ENCODE measurements at regions not wholly inside any gene's neighbourhood (a gene's known extent, or its start where the extent isn't known, plus 50 kb on each side); places are given as distances from the start of the nearest gene placed in this dataset.

DNA sequence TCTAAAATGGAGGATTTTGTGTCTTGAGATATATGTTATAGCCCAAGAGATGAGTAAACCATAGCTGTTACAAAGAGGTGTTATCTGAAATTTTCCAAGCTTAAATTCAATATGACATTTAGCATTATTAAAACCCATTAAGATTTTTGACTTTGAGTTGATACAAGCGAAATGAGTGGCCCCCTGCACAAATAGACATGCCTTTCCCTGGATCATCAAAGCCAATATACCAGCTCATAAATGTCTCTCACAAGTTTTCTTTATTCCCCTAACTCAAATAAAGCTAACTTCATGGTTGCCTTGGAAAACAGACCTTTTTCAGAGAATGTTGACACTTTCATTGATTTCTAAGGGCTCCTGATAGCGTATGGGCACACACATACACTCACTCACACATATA, 55.5 kb upstream of the TIAM1 start:
- TF ChIP-seq POLR2A (IDR thresholded peaks at IDR 0.05; ENCODE audit: low read length) (no peak), GATA1 (IDR thresholded peaks at IDR 0.05; ENCODE audit: low read depth, low read length) (no peak)

Measured in erythroblast (primary cell).